GM23338 (cell line): ENCODE measurements at regions not wholly inside any gene's neighbourhood (a gene's known extent, or its start where the extent isn't known, plus 50 kb on each side); places are given as distances from the start of the nearest gene placed in this dataset.

Source experiments
- CREB1 ChIP-seq: fragments of 250-450 bp; sonication (Bioruptor Pico); IDR thresholded peaks from 2 replicates; pipeline ENCODE4 v1.5.0; 2020; ENCODE audit warnings: low read depth, mild to moderate bottlenecking, moderate library complexity
- CTCF ChIP-seq, 2 experiments: fragments of 200-600 bp in 1 of 2; sonication (generic) in 1 of 2; conservative IDR thresholded peaks; 2 replicates each; pipeline versions ENCODE4 v1.5.1 to v1.6.1; 2016 to 2017; ENCODE audit warnings: antibody characterized with exemption in 2 of 2, low read depth in 2 of 2, mild to moderate bottlenecking in 2 of 2, moderate library complexity in 1 of 2
- ETS1 ChIP-seq: IDR thresholded peaks from 2 replicates; pipeline ENCODE4 v1.6.1; 2016; ENCODE audit warnings: antibody characterized with exemption
- EZH2 ChIP-seq: fragments of 200-600 bp; sonication (generic); IDR thresholded peaks from one replicate; pipeline ENCODE4 v1.8.0; 2017; ENCODE audit warnings: antibody characterized with exemption, mild to moderate bottlenecking, low read depth; ENCODE audit not compliant: unreplicated experiment
- EZH2phosphoT487 ChIP-seq: fragments of 200-600 bp; sonication (generic); IDR thresholded peaks from one replicate; pipeline ENCODE4 v1.8.1; 2018; ENCODE audit warnings: antibody characterized with exemption; ENCODE audit not compliant: unreplicated experiment
- JUNB ChIP-seq: IDR thresholded peaks from one replicate; pipeline ENCODE4 v1.6.1; 2016; ENCODE audit warnings: antibody characterized with exemption; ENCODE audit not compliant: unreplicated experiment
- NANOG ChIP-seq: IDR thresholded peaks from 2 replicates; pipeline ENCODE4 v1.6.1; 2016; ENCODE audit warnings: antibody characterized with exemption, borderline replicate concordance
- POLR2AphosphoS5 ChIP-seq: IDR thresholded peaks from 2 replicates; pipeline ENCODE4 v1.6.1; 2016; ENCODE audit warnings: antibody characterized with exemption, low read depth
- REST ChIP-seq: IDR thresholded peaks from one replicate; pipeline ENCODE4 v1.6.1; 2018; ENCODE audit warnings: antibody characterized with exemption; ENCODE audit not compliant: unreplicated experiment
- ZNF331 ChIP-seq: fragments of 250-450 bp; sonication (Bioruptor Pico); IDR thresholded peaks from 2 replicates; pipeline ENCODE4 v1.5.0; 2020; ENCODE audit warnings: low read depth, mild to moderate bottlenecking, moderate library complexity
- ZNF462 ChIP-seq: fragments of 250-450 bp; sonication (Bioruptor Pico); IDR thresholded peaks from 2 replicates; pipeline ENCODE4 v1.5.0; 2020; ENCODE audit warnings: mild to moderate bottlenecking, moderate library complexity

GRCh38 chr3:140767566-140767965, 89.7 kb downstream of the TRIM42 start:
- TF ChIP-seq CTCF (conservative IDR thresholded peaks at IDR 0.05; ENCODE audit: low read depth in 2 of 2) = no peak
- no peak for TF ChIP-seq EZH2
- TF ChIP-seq JUNB = no peak
- TF ChIP-seq ETS1 = no peak
- no peak for TF ChIP-seq REST
- no peak for TF ChIP-seq NANOG
- TF ChIP-seq POLR2AphosphoS5 = no peak
- no peak for TF ChIP-seq ZNF331
- TF ChIP-seq EZH2phosphoT487 = no peak
- TF ChIP-seq CREB1 (CRISPR knock-in tag) = no peak
- TF ChIP-seq ZNF462 (CRISPR knock-in tag) = no peak
